HCT116 (cell line): ENCODE measurements at regions not wholly inside any gene's neighbourhood (a gene's known extent, or its start where the extent isn't known, plus 50 kb on each side); places are given as distances from the start of the nearest gene placed in this dataset.

Experiments used
- ATAC-seq: fragments of 200-7000 bp; cut with Tn5 transposase; 2 replicates; pipeline ENCODE4 v1.9.1; 2020; ENCODE audit warnings: mild to moderate bottlenecking, moderate library complexity
- BruUV-seq: library from RNA; stranded (reverse); fragments of 400-500 nt; replicated peaks from 2 replicates; lab custom pipeline; 2021; lab: Mats Ljungman, UMichigan
- CTCF ChIA-PET: fragments of 300-600 bp; sonication (Branson Sonifier 250); formaldehyde crosslinking; loops from one replicate; lab custom pipeline; 2021; ENCODE audit warnings: antibody characterized with exemption; lab: Charles Lee
- POLR2A ChIA-PET: fragments of 300-600, 350-600 bp; sonication (Branson Sonifier 250); formaldehyde crosslinking; loops from one replicate; lab custom pipeline; 2021; ENCODE audit warnings: antibody characterized with exemption; lab: Charles Lee
- RAD21 ChIA-PET, 2 experiments: fragments of 300-600 bp; sonication (Branson Sonifier 250); formaldehyde crosslinking; loops; one replicate each; lab custom pipeline; 2023; ENCODE audit warnings: low total read pairs in 2 of 2; ENCODE audit not compliant: uncharacterized antibody in 2 of 2, unreplicated experiment in 2 of 2, low non-redundant PET in 1 of 2; lab: Charles Lee
- DNase-seq: peaks from one replicate; pipeline ENCODE4 v3.0.0-alpha.2; 2010; ENCODE audit warnings: low read depth, low spot score
- H2AFZ ChIP-seq: fragments of 200-600 bp; shearing (Covaris generic), sonication (generic); 2 replicates; pipeline ENCODE4 v1.6.1; 2017; ENCODE audit warnings: low read depth, mixed run types, mixed read lengths, antibody characterized with exemption, low read length; ENCODE audit not compliant: poor library complexity, severe bottlenecking
- H3K27ac ChIP-seq: 2 replicates; pipeline ENCODE4 v1.5.1; 2012; ENCODE audit warnings: low read depth, low read length
- H3K27me3 ChIP-seq: fragments of 200-600 bp; sonication (generic); 2 replicates; pipeline ENCODE4 v1.6.1; 2016; ENCODE audit warnings: mixed run types, low read length, mixed read lengths; ENCODE audit not compliant: insufficient read depth
- H3K36me3 ChIP-seq, 2 experiments: fragments of 200-500 bp in 1 of 2; fragments of 200-600 bp in 1 of 2; sonication (Bioruptor generic) in 1 of 2; sonication (generic) in 1 of 2; 2 replicates each; pipeline versions ENCODE4 v1.5.1 to v1.6.1; 2014 to 2016; ENCODE audit warnings: low read length in 2 of 2, inconsistent platforms in 1 of 2, mixed read lengths in 1 of 2, mixed run types in 1 of 2; ENCODE audit not compliant: insufficient read depth in 2 of 2, control insufficient read depth in 1 of 2
- H3K4me1 ChIP-seq, 2 experiments: fragments of 200-600 bp in 1 of 2; sonication (generic) in 1 of 2; 2 replicates each; pipeline versions ENCODE4 v1.5.1 to v1.6.1; 2012 to 2017; ENCODE audit warnings: low read length in 2 of 2, inconsistent platforms in 1 of 2, mild to moderate bottlenecking in 1 of 2, mixed read lengths in 1 of 2, mixed run types in 1 of 2, moderate library complexity in 1 of 2; ENCODE audit not compliant: insufficient read depth in 2 of 2, control insufficient read depth in 1 of 2
- H3K4me2 ChIP-seq: fragments of 200-600 bp; sonication (generic); 2 replicates; pipeline ENCODE4 v1.6.1; 2017; ENCODE audit warnings: mixed run types, low read length, mixed read lengths
- H3K4me3 ChIP-seq, 2 experiments: fragments of 200-600 bp in 1 of 2; sonication (generic) in 1 of 2; replicated peaks in 1 of 2; 2 replicates each; pipeline ENCODE4 v1.5.1; 2011 to 2016; ENCODE audit warnings: low read length in 2 of 2, control low read depth in 1 of 2, low read depth in 1 of 2, mild to moderate bottlenecking in 1 of 2, mixed read lengths in 1 of 2, mixed run types in 1 of 2
- H3K79me2 ChIP-seq: fragments of 200-600 bp; sonication (generic); 2 replicates; pipeline ENCODE4 v1.6.1; 2017; ENCODE audit warnings: mild to moderate bottlenecking, mixed run types, low read length, moderate library complexity, mixed read lengths; ENCODE audit not compliant: insufficient read depth
- H3K9ac ChIP-seq: fragments of 200-600 bp; sonication (generic); 2 replicates; pipeline ENCODE4 v1.6.1; 2016; ENCODE audit warnings: low read length, mixed read lengths
- H3K9me2 ChIP-seq: fragments of 200-600 bp; sonication (generic), shearing (Covaris generic); 2 replicates; pipeline ENCODE4 v1.6.1; 2017; ENCODE audit warnings: mixed run types, mild to moderate bottlenecking, moderate library complexity; ENCODE audit not compliant: insufficient read depth
- H3K9me3 ChIP-seq, 2 experiments: fragments of 200-500 bp in 1 of 2; fragments of 200-600 bp in 1 of 2; sonication (Bioruptor generic) in 1 of 2; sonication (generic) in 1 of 2; 2 replicates each; pipeline ENCODE4 v1.6.1; 2014 to 2017; ENCODE audit warnings: low read length in 2 of 2, mixed read lengths in 2 of 2, inconsistent platforms in 1 of 2, low read depth in 1 of 2, mild to moderate bottlenecking in 1 of 2, mixed run types in 1 of 2, moderate library complexity in 1 of 2; ENCODE audit not compliant: control insufficient read depth in 1 of 2, insufficient read depth in 1 of 2
- H4K20me1 ChIP-seq: fragments of 200-600 bp; sonication (generic), shearing (Covaris generic); 2 replicates; pipeline ENCODE4 v1.6.1; 2017; ENCODE audit warnings: mixed run types, mild to moderate bottlenecking, moderate library complexity; ENCODE audit not compliant: insufficient read depth
- ATF3 ChIP-seq: IDR thresholded peaks from 2 replicates; pipeline ENCODE4 v1.6.1; 2012
- CBX3 ChIP-seq: IDR thresholded peaks from 2 replicates; pipeline ENCODE4 v1.6.1; 2012; ENCODE audit warnings: low read depth
- ELF1 ChIP-seq: IDR thresholded peaks from 2 replicates; pipeline ENCODE4 v1.6.1; 2012; ENCODE audit warnings: low read depth, borderline replicate concordance
- EZH2 ChIP-seq: fragments of 200-600 bp; sonication (generic); IDR thresholded peaks from 2 replicates; pipeline ENCODE4 v1.6.1; 2017; ENCODE audit warnings: antibody characterized with exemption, mixed run types
- EZH2phosphoT487 ChIP-seq: fragments of 200-600 bp; IDR thresholded peaks from 2 replicates; pipeline ENCODE4 v1.6.1; 2018; ENCODE audit warnings: antibody characterized with exemption, borderline replicate concordance
- FOSL1 ChIP-seq: IDR thresholded peaks from 2 replicates; pipeline ENCODE4 v1.6.1; 2012; ENCODE audit warnings: low read depth
- JUND ChIP-seq: IDR thresholded peaks from 2 replicates; pipeline ENCODE4 v1.6.1; 2012
- MAX ChIP-seq: IDR thresholded peaks from 2 replicates; pipeline ENCODE4 v1.6.1; 2012
- POLR2A ChIP-seq: IDR thresholded peaks from 2 replicates; pipeline ENCODE4 v1.7.0; 2011; ENCODE audit warnings: borderline replicate concordance; ENCODE audit not compliant: insufficient read depth, insufficient read length; ENCODE audit errors: extremely low read depth
- POLR2AphosphoS5 ChIP-seq: IDR thresholded peaks from 2 replicates; pipeline ENCODE4 v1.6.1; 2011; ENCODE audit warnings: mild to moderate bottlenecking, low read depth, low read length, moderate library complexity
- RAD21 ChIP-seq: IDR thresholded peaks from 2 replicates; pipeline ENCODE4 v1.6.1; 2012; ENCODE audit warnings: low read depth, mild to moderate bottlenecking
- REST ChIP-seq: IDR thresholded peaks from 2 replicates; pipeline ENCODE4 v1.6.1; 2012; ENCODE audit warnings: low read depth
- SP1 ChIP-seq: IDR thresholded peaks from 2 replicates; pipeline ENCODE4 v1.6.1; 2012; ENCODE audit warnings: low read depth
- SRF ChIP-seq: IDR thresholded peaks from 2 replicates; pipeline ENCODE4 v1.6.1; 2012; ENCODE audit warnings: low read depth
- YY1 ChIP-seq: IDR thresholded peaks from 2 replicates; pipeline ENCODE4 v1.6.1; 2011; ENCODE audit warnings: low read length, low read depth, moderate library complexity, mild to moderate bottlenecking; ENCODE audit not compliant: insufficient replicate concordance; ENCODE audit errors: extremely low read depth
- ZBTB33 ChIP-seq: IDR thresholded peaks from 2 replicates; pipeline ENCODE4 v1.6.1; 2011; ENCODE audit warnings: mild to moderate bottlenecking, low read length, moderate library complexity; ENCODE audit not compliant: insufficient replicate concordance; ENCODE audit errors: extremely low read depth
- ZFX ChIP-seq: fragments of 450-650 bp; IDR thresholded peaks from 2 replicates; pipeline ENCODE4 v1.6.1; 2017
- ZNF274 ChIP-seq: fragments of 200-500 bp; sonication (Bioruptor generic); IDR thresholded peaks from 2 replicates; pipeline ENCODE4 v1.6.1; 2014; ENCODE audit warnings: mild to moderate bottlenecking, low read depth, low read length, inconsistent platforms
- intact Hi-C: fragments of 100-400 bp; cut with micrococcal nuclease; formaldehyde crosslinking; loops from 2 replicates; pipeline ENCODE4 v1.10.0; 2022

GRCh38 chr3:99485286-99485685 is 153.1 kb upstream of the COL8A1 start:
- no peaks in the 10 kb centered on the region for H3K79me2 ChIP-seq
- TF ChIP-seq EZH2 = no peak
- no peak for TF ChIP-seq POLR2A
- no peak for TF ChIP-seq MAX
- no peak for TF ChIP-seq ELF1
- TF ChIP-seq POLR2AphosphoS5 = no peak
- no peak for TF ChIP-seq ZNF274
- TF ChIP-seq EZH2phosphoT487 = no peak
- TF ChIP-seq ZFX = no peak
- TF ChIP-seq JUND = no peak
- no peak for TF ChIP-seq REST
- TF ChIP-seq ATF3 = no peak
- TF ChIP-seq RAD21 = no peak
- no peak for TF ChIP-seq CBX3
- no peak for TF ChIP-seq YY1
- no peak for TF ChIP-seq ZBTB33
- no peak for TF ChIP-seq FOSL1
- TF ChIP-seq SP1 = no peak
- no peak for TF ChIP-seq SRF
- TF ChIP-seq, all 23 proteins: peak for 0
- ChIA-PET CTCF (no interaction called here), POLR2A (no interaction called here), RAD21 (no interaction called here)
- no peaks in the 10 kb centered on the region for H3K36me3 ChIP-seq
- ATAC-seq (no peak), DNase-seq (no peak)
- H3K27ac ChIP-seq = no peak overlapping the region
- no peaks in the 10 kb centered on the region for H3K9me2 ChIP-seq
- intact Hi-C loops = no loop called here
- H3K9me3 ChIP-seq = no peaks in the 10 kb centered on the region
- H3K4me2 ChIP-seq = no peak overlapping the region
- H2AFZ ChIP-seq = no peak overlapping the region
- 0 out of 2 replicates have a peak, but pooled peaks cover 12% of the 10 kb centered on the region for H3K27me3 ChIP-seq
- H4K20me1 ChIP-seq = no peaks in the 10 kb centered on the region
- H3K9ac ChIP-seq = no peak overlapping the region
- H3K4me3 ChIP-seq = no peak overlapping the region
- BruUV-seq = no TSS peak
- no peaks in the 10 kb centered on the region for H3K4me1 ChIP-seq
